IPS-20b (cell line): ENCODE measurements at regions not wholly inside any gene's neighbourhood (a gene's known extent, or its start where the extent isn't known, plus 50 kb on each side); places are given as distances from the start of the nearest gene placed in this dataset.

Experiments used
- H3K27ac ChIP-seq: one replicate; pipeline ENCODE4 v1.5.1; 2013; ENCODE audit warnings: low read length
- H3K27me3 ChIP-seq: 2 replicates; pipeline ENCODE4 v1.6.1; 2013; ENCODE audit warnings: mild to moderate bottlenecking, low read length, inconsistent platforms; ENCODE audit not compliant: insufficient read depth
- H3K36me3 ChIP-seq: 2 replicates; pipeline ENCODE4 v1.6.1; 2013; ENCODE audit warnings: low read depth, mild to moderate bottlenecking, inconsistent platforms, low read length, moderate library complexity; ENCODE audit not compliant: insufficient read depth
- H3K4me1 ChIP-seq: 2 replicates; pipeline ENCODE4 v1.6.1; 2013; ENCODE audit warnings: mild to moderate bottlenecking, control low read depth, inconsistent platforms, low read length, moderate library complexity; ENCODE audit not compliant: insufficient read depth
- H3K4me3 ChIP-seq: 2 replicates; pipeline ENCODE4 v1.5.1; 2013; ENCODE audit warnings: mild to moderate bottlenecking, low read length, inconsistent platforms
- H3K9ac ChIP-seq: 2 replicates; pipeline ENCODE4 v1.6.1; 2013; ENCODE audit warnings: low read depth, mild to moderate bottlenecking, inconsistent platforms, low read length, moderate library complexity
- H3K9me3 ChIP-seq: 2 replicates; pipeline ENCODE4 v1.6.1; 2013; ENCODE audit warnings: mild to moderate bottlenecking, low read depth, low read length, inconsistent platforms; ENCODE audit not compliant: insufficient read depth

- Histone ChIP-seq H3K9me3 (no peaks in the 10 kb centered on the region), H3K9ac (no peak overlapping the region), H3K36me3 (no peaks in the 10 kb centered on the region), H3K27ac (no peak overlapping the region), H3K4me3 (no peak overlapping the region), H3K27me3 (no peaks in the 10 kb centered on the region), H3K4me1 (no peaks in the 10 kb centered on the region)
Measured at GRCh38 chrY:7447881-7448516, 536.4 kb upstream of the AMELY start.

- Histone ChIP-seq H3K27ac (no peak overlapping the region), H3K4me3 (no peak overlapping the region), H3K27me3 (no peaks in the 10 kb centered on the region), H3K9me3 (no peaks in the 10 kb centered on the region), H3K9ac (no peak overlapping the region), H3K36me3 (no peaks in the 10 kb centered on the region), H3K4me1 (no peaks in the 10 kb centered on the region)
Measured at GRCh38 chrY:7444141-7444540, 532.6 kb upstream of the AMELY start.

- Histone ChIP-seq H3K36me3 (no peaks in the 10 kb centered on the region), H3K9me3 (no peaks in the 10 kb centered on the region), H3K4me1 (no peaks in the 10 kb centered on the region), H3K27me3 (no peaks in the 10 kb centered on the region), H3K27ac (no peak overlapping the region), H3K4me3 (no peak overlapping the region), H3K9ac (no peak overlapping the region)
Measured at GRCh38 chrY:7440796-7441530, 529.4 kb upstream of the AMELY start.

GRCh38 chrY:7437086-7437485, 525.5 kb upstream of the AMELY start:
- Histone ChIP-seq H3K36me3 (no peaks in the 10 kb centered on the region), H3K9ac (no peak overlapping the region), H3K9me3 (no peaks in the 10 kb centered on the region), H3K4me3 (no peak overlapping the region), H3K27me3 (no peaks in the 10 kb centered on the region), H3K4me1 (no peaks in the 10 kb centered on the region), H3K27ac (no peak overlapping the region)

GRCh38 chrY:7433817-7434809, 522.6 kb upstream of the AMELY start:
- Histone ChIP-seq H3K36me3 (no peaks in the 10 kb centered on the region), H3K27me3 (no peaks in the 10 kb centered on the region), H3K9me3 (no peaks in the 10 kb centered on the region), H3K4me1 (no peaks in the 10 kb centered on the region), H3K4me3 (no peak overlapping the region), H3K9ac (no peak overlapping the region), H3K27ac (no peak overlapping the region)

GRCh38 chrY:7419165-7419564, 507.6 kb upstream of the AMELY start:
- Histone ChIP-seq H3K4me3 (no peak overlapping the region), H3K9me3 (no peaks in the 10 kb centered on the region), H3K4me1 (no peaks in the 10 kb centered on the region), H3K27ac (no peak overlapping the region), H3K9ac (no peak overlapping the region), H3K36me3 (no peaks in the 10 kb centered on the region), H3K27me3 (no peaks in the 10 kb centered on the region)

GRCh38 chrY:7417946-7418345, 506.4 kb upstream of the AMELY start:
- H3K4me1 ChIP-seq, result no peaks in the 10 kb centered on the region
- H3K4me3 ChIP-seq, result no peak overlapping the region
- no peaks in the 10 kb centered on the region for H3K36me3 ChIP-seq
- H3K9ac ChIP-seq, result no peak overlapping the region
- H3K9me3 ChIP-seq, result no peaks in the 10 kb centered on the region
- no peak overlapping the region for H3K27ac ChIP-seq
- no peaks in the 10 kb centered on the region for H3K27me3 ChIP-seq

- Histone ChIP-seq H3K4me1 (no peaks in the 10 kb centered on the region), H3K9ac (no peak overlapping the region), H3K9me3 (no peaks in the 10 kb centered on the region), H3K27ac (no peak overlapping the region), H3K36me3 (no peaks in the 10 kb centered on the region), H3K4me3 (no peak overlapping the region), H3K27me3 (no peaks in the 10 kb centered on the region)
Measured at GRCh38 chrY:7416406-7416805, 504.9 kb upstream of the AMELY start.

GRCh38 chrY:7415157-7415633, 503.6 kb upstream of the AMELY start:
- Histone ChIP-seq H3K4me1 (no peaks in the 10 kb centered on the region), H3K9me3 (no peaks in the 10 kb centered on the region), H3K36me3 (no peaks in the 10 kb centered on the region), H3K4me3 (no peak overlapping the region), H3K27ac (no peak overlapping the region), H3K27me3 (no peaks in the 10 kb centered on the region), H3K9ac (no peak overlapping the region)

GRCh38 chrY:7390056-7390455, 478.5 kb upstream of the AMELY start:
- H3K27me3 ChIP-seq, result peaks cover 20% of the 10 kb centered on the region
- no peaks in the 10 kb centered on the region for H3K36me3 ChIP-seq
- H3K9me3 ChIP-seq, result peaks cover 18% of the 10 kb centered on the region; the same call in 1 of the 2 replicates
- no peak overlapping the region for H3K9ac ChIP-seq
- no peak overlapping the region for H3K4me3 ChIP-seq
- no peaks in the 10 kb centered on the region for H3K4me1 ChIP-seq
- H3K27ac ChIP-seq, result no peak overlapping the region

- H3K27ac ChIP-seq, result no peak overlapping the region
- H3K4me1 ChIP-seq, result no peaks in the 10 kb centered on the region
- no peak overlapping the region for H3K4me3 ChIP-seq
- no peaks in the 10 kb centered on the region for H3K9me3 ChIP-seq
- H3K36me3 ChIP-seq, result peaks cover 6% of the 10 kb centered on the region; the same call in 1 of the 2 replicates
- no peak overlapping the region for H3K9ac ChIP-seq
- H3K27me3 ChIP-seq, result peaks cover 7% of the 10 kb centered on the region; the same call in 1 of the 2 replicates
Measured at GRCh38 chrY:7382988-7383387, 471.4 kb upstream of the AMELY start.
